K562 (cell line): ENCODE measurements at regions not wholly inside any gene's neighbourhood (a gene's known extent, or its start where the extent isn't known, plus 50 kb on each side); places are given as distances from the start of the nearest gene placed in this dataset.

Experiments used
- XRCC5 ChIP-seq: fragments of 200-400 bp; formaldehyde crosslinking; IDR thresholded peaks from 2 replicates; pipeline ENCODE4 v1.6.1; 2017; ENCODE audit warnings: low read depth, mild to moderate bottlenecking, low read length
- ZC3H4 ChIP-seq: sonication (generic); formaldehyde crosslinking; IDR thresholded peaks from 2 replicates; pipeline ENCODE4 v1.9.0; 2021; ENCODE audit warnings: missing genetic modification reagents, borderline replicate concordance

- TF ChIP-seq ZC3H4 = no peak
- no peak for TF ChIP-seq XRCC5
These were observed 345.9 kb downstream of the C16orf95 start for GRCh38 chr16:86971251-86971650.
